ENCODE measurements at regions not wholly inside any gene's neighbourhood (a gene's known extent, or its start where the extent isn't known, plus 50 kb on each side); places are given as distances from the start of the nearest gene placed in this dataset.

GRCh38 chr4:14583752-14584151, 418.5 kb upstream of the CPEB2 start:
- no peak for DNase-seq

More at GRCh38 chr4:14583752-14584151, 418.5 kb upstream of the CPEB2 start:
- Mint-ChIP-seq H3K4me3 (no peak overlapping the region), H3K36me3 (ENCODE audit: insufficient read depth in 1 of 3, low read depth in 3 of 3) (no peaks in the 10 kb centered on the region; a peak in 1 of 7 replicates), H3K4me1 (no peaks in the 10 kb centered on the region), H3K27me3 (ENCODE audit: low read depth) (no peaks in the 10 kb centered on the region; the same call in 1 of the 2 replicates), H3K27ac (no peak overlapping the region; a peak in 1 of 7 replicates), H3K9me3 (0 out of 5 replicates have a peak, but pooled peaks cover 0 to 3% of the 10 kb centered on the region in 2 experiments)
- Histone ChIP-seq H3K14ac (ENCODE audit: insufficient read depth, low read length) (no peak overlapping the region), H2BK5ac (ENCODE audit: insufficient read length, low read length) (no peak overlapping the region), H3K9me3 (ENCODE audit: control insufficient read depth, low read depth, low read length) (no peaks in the 10 kb centered on the region), H3K9ac (ENCODE audit: extremely low read depth, insufficient read length, low read length) (no peak overlapping the region), H4K20me1 (ENCODE audit: control insufficient read depth, insufficient read depth, insufficient read length) (no peaks in the 10 kb centered on the region), H3K56ac (ENCODE audit: insufficient read length, low read depth, low read length) (no peak overlapping the region), H3K27ac (ENCODE audit: insufficient read length, low read depth, low read length) (no peak overlapping the region), H3T11ph (ENCODE audit: low read length) (no peak overlapping the region), H3K18ac (ENCODE audit: insufficient read length, low read depth, low read length) (no peak overlapping the region), H4K5ac (ENCODE audit: insufficient read length, low read depth, low read length) (no peak overlapping the region), H3K27me3 (ENCODE audit: insufficient read depth, low read length) (no peaks in the 10 kb centered on the region), H3K4me2 (ENCODE audit: insufficient read depth, insufficient read length, low read length) (no peak overlapping the region), H3K4me1 (ENCODE audit: insufficient read depth, low read length) (no peaks in the 10 kb centered on the region), H2AFZ (ENCODE audit: low read length) (no peak overlapping the region), H4K91ac (ENCODE audit: insufficient read length, low read depth, low read length) (no peak overlapping the region), H2BK120ac (ENCODE audit: low read depth, low read length, poor library complexity, severe bottlenecking) (no peak overlapping the region), H2AK5ac (ENCODE audit: insufficient read length, low read length) (no peak overlapping the region), H3K23ac (ENCODE audit: insufficient read length, low read depth, low read length) (no peak overlapping the region), H3K79me2 (ENCODE audit: insufficient read depth, low read length) (no peaks in the 10 kb centered on the region), H3K23me2 (ENCODE audit: insufficient read length, low read depth, low read length, poor library complexity, severe bottlenecking) (no peaks in the 10 kb centered on the region), H2BK15ac (ENCODE audit: low read depth, low read length) (no peak overlapping the region), H2BK12ac (ENCODE audit: insufficient read length, low read depth, low read length) (no peak overlapping the region), H3K4ac (ENCODE audit: low read depth, low read length) (no peak overlapping the region), H4K8ac (replicated peaks; ENCODE audit: insufficient read length, low read depth, low read length) (no peak overlapping the region), H2BK20ac (ENCODE audit: low read depth, low read length, poor library complexity, severe bottlenecking) (no peak overlapping the region), H3K79me1 (ENCODE audit: insufficient read depth, low read depth, low read length, poor library complexity, severe bottlenecking) (no peaks in the 10 kb centered on the region)
- no CpG with 5 or more reads among the region's 7 CpGs for WGBS (ENCODE audit: extremely low coverage, insufficient read length, low lambda C conversion rate)
- no peak for TF ChIP-seq CTCF (conservative IDR thresholded peaks at IDR 0.05)

Measured in H9 (cell line).